B cell (primary cell): ENCODE measurements at regions not wholly inside any gene's neighbourhood (a gene's known extent, or its start where the extent isn't known, plus 50 kb on each side); places are given as distances from the start of the nearest gene placed in this dataset.

Source experiments
- EZH2 ChIP-seq: IDR thresholded peaks from 2 replicates; pipeline ENCODE4 v1.6.1; 2012; ENCODE audit warnings: borderline replicate concordance, low read depth, mild to moderate bottlenecking, moderate library complexity, low read length; ENCODE audit not compliant: insufficient read depth, poor library complexity, severe bottlenecking
- TF ChIP-seq, protein P1 (sequence below): fragments of 200-600 bp; IDR thresholded peaks from one replicate; pipeline ENCODE4 v1.8.0; 2022; ENCODE audit warnings: antibody characterized with exemption, mild to moderate bottlenecking

DNA sequence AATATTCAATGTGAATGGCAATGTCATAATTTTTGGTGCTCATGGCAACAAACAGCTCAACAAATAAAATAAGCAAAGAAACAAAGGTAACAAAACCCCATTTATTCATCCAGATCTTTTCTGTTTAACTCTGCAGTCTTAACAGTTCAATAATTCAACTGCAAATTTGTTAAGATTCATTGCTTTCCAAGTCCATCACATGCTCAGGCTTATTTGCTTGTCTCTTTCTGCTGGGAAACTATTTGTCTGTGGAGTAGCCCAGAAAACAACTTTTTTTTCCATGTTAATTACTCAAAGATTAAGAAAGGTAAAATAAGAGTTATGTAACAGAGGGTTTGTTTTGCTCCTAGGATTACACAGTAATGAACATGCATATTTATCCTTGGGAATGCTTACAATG, 92.6 kb upstream of the PNPT1 start:
- TF ChIP-seq, protein P1, sequence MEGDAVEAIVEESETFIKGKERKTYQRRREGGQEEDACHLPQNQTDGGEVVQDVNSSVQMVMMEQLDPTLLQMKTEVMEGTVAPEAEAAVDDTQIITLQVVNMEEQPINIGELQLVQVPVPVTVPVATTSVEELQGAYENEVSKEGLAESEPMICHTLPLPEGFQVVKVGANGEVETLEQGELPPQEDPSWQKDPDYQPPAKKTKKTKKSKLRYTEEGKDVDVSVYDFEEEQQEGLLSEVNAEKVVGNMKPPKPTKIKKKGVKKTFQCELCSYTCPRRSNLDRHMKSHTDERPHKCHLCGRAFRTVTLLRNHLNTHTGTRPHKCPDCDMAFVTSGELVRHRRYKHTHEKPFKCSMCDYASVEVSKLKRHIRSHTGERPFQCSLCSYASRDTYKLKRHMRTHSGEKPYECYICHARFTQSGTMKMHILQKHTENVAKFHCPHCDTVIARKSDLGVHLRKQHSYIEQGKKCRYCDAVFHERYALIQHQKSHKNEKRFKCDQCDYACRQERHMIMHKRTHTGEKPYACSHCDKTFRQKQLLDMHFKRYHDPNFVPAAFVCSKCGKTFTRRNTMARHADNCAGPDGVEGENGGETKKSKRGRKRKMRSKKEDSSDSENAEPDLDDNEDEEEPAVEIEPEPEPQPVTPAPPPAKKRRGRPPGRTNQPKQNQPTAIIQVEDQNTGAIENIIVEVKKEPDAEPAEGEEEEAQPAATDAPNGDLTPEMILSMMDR: no peak
- no peak for TF ChIP-seq EZH2
